ENCODE measurements at regions not wholly inside any gene's neighbourhood (a gene's known extent, or its start where the extent isn't known, plus 50 kb on each side); places are given as distances from the start of the nearest gene placed in this dataset.

- H3K27me3 Mint-ChIP-seq: no peaks in the 10 kb centered on the region
- H3K9me3 Mint-ChIP-seq: no peaks in the 10 kb centered on the region
- peak overlapping the region; percentile 82 for H3K27ac Mint-ChIP-seq
- no peaks in the 10 kb centered on the region for H3K36me3 Mint-ChIP-seq (ENCODE audit: low read depth)
- H3K4me1 Mint-ChIP-seq (ENCODE audit: low read depth): peaks cover 71% of the 10 kb centered on the region
- intact Hi-C loops (cut with micrococcal nuclease): loop anchor here (5.0 kb wide), 4 partner anchors 37 to 427 kb away; no protein-coding TSS in a partner anchor
- no peak overlapping the region for H3K4me3 Mint-ChIP-seq
Measured at GRCh38 chr6:105794870-105795269, 291.3 kb upstream of the PRDM1 start.

GRCh38 chr6:105794239-105794638 is 291.9 kb upstream of the PRDM1 start:
- Mint-ChIP-seq H3K27ac (peak overlapping the region; percentile 82), H3K36me3 (ENCODE audit: low read depth) (no peaks in the 10 kb centered on the region), H3K9me3 (no peaks in the 10 kb centered on the region), H3K4me3 (no peak overlapping the region), H3K27me3 (no peaks in the 10 kb centered on the region), H3K4me1 (ENCODE audit: low read depth) (peaks cover 65% of the 10 kb centered on the region)
- intact Hi-C loops (cut with micrococcal nuclease): loop anchor here (5.0 kb wide), 4 partner anchors 38 to 428 kb away; no protein-coding TSS in a partner anchor

DNA sequence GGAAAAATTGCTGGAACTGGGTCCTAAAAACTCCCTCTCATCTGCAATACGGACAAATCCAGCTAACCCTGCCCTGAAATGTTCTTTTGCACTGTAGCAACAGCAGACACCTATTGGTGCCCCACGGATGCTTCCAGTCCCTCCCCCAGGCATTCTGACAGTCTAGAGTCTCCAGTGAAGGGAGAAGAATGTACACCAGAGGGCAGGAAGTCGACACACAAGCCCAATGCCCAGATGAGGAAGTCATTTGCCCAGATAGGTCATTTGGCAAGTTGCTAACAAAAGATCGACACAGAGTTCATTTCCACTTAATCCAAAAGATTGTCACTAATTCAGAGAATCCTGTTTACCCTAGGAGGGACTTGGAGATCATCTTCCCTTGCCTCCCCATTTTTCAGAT is 293.0 kb upstream of the PRDM1 start:
- Mint-ChIP-seq H3K4me1 (ENCODE audit: low read depth) (peaks cover 57% of the 10 kb centered on the region), H3K27me3 (no peaks in the 10 kb centered on the region), H3K9me3 (no peaks in the 10 kb centered on the region), H3K4me3 (no peak overlapping the region), H3K27ac (peak overlapping the region; percentile 51), H3K36me3 (ENCODE audit: low read depth) (no peaks in the 10 kb centered on the region)
- intact Hi-C loops (cut with micrococcal nuclease): loop anchor here (2.0 to 5.0 kb wide), 6 partner anchors 39 to 429 kb away; partner anchors contain the start of gene PRDM1

DNA sequence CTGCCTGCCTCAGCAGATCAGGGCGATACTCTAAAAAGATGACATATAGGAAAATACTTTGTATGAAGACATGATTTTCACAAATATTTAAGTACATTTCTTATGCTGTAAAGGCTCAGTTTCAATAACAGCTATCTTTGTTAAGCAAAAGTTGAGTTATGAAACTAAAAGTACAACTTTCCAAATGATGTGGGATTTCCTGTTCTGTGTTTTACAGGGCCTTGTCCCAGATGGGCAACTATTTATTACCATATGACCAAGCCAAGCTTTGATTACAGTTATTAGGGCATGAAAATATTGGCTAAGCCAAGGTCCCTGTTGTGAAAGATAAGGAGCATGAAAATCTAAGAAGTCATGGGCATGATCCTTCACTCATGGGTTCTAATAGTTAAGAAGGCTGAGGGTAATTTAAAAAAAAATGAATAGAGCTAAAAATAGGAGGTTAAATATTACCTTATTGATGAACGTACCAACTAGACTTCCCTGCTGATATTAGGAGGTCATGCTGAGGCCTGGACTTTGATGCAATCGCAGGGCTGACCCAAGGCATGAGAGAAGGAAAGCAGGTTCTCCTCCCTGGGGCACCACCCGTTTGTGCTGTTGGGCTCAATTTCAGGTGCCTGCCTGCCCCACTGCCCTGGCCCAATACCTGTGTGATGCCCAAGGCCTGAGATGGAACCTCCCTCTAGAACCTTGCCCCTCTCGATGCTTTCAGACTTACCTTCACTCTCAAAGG is 294.4 kb upstream of the PRDM1 start:
- intact Hi-C loops (cut with micrococcal nuclease): loop anchor here (2.0 to 5.0 kb wide), 6 partner anchors 41 to 431 kb away; partner anchors contain the start of gene PRDM1
- peaks cover 62% of the 10 kb centered on the region for H3K4me1 Mint-ChIP-seq (ENCODE audit: low read depth)
- H3K36me3 Mint-ChIP-seq (ENCODE audit: low read depth): no peaks in the 10 kb centered on the region
- H3K27ac Mint-ChIP-seq: no peak overlapping the region
- H3K4me3 Mint-ChIP-seq: no peak overlapping the region
- H3K9me3 Mint-ChIP-seq: no peaks in the 10 kb centered on the region
- no peaks in the 10 kb centered on the region for H3K27me3 Mint-ChIP-seq

DNA sequence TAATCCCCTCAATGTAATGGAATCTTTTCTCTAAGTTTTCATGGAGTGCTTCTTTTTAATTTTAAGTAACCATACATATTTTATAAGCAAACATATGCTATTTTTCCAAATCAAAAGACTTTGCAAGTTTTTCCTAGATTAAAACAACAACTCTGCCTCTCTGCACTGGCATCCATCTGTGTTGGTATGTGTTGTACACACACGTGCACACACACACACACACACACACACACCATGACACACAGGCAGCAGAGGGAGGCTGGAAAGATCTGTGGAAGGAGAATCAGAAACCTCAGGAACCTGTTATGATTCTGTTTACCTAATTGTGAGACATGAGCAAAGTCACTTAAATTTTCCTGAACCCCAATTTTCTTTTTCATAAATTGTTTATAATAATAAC is 295.0 kb upstream of the PRDM1 start:
- H3K27me3 Mint-ChIP-seq: no peaks in the 10 kb centered on the region
- no peaks in the 10 kb centered on the region for H3K36me3 Mint-ChIP-seq (ENCODE audit: low read depth)
- intact Hi-C loops (cut with micrococcal nuclease): loop anchor here (5.0 kb wide), 4 partner anchors 41 to 431 kb away; no protein-coding TSS in a partner anchor
- H3K9me3 Mint-ChIP-seq: no peaks in the 10 kb centered on the region
- H3K27ac Mint-ChIP-seq: no peak overlapping the region
- peaks cover 63% of the 10 kb centered on the region for H3K4me1 Mint-ChIP-seq (ENCODE audit: low read depth)
- H3K4me3 Mint-ChIP-seq: no peak overlapping the region

- Mint-ChIP-seq H3K9me3 (no peaks in the 10 kb centered on the region), H3K27ac (no peak overlapping the region), H3K27me3 (no peaks in the 10 kb centered on the region), H3K36me3 (ENCODE audit: low read depth) (no peaks in the 10 kb centered on the region), H3K4me1 (ENCODE audit: low read depth) (peaks cover 62% of the 10 kb centered on the region), H3K4me3 (no peak overlapping the region)
- intact Hi-C loops (cut with micrococcal nuclease): loop anchor here (5.0 kb wide), 4 partner anchors 42 to 432 kb away; no protein-coding TSS in a partner anchor
Measured at GRCh38 chr6:105790635-105791034, 295.5 kb upstream of the PRDM1 start.

DNA sequence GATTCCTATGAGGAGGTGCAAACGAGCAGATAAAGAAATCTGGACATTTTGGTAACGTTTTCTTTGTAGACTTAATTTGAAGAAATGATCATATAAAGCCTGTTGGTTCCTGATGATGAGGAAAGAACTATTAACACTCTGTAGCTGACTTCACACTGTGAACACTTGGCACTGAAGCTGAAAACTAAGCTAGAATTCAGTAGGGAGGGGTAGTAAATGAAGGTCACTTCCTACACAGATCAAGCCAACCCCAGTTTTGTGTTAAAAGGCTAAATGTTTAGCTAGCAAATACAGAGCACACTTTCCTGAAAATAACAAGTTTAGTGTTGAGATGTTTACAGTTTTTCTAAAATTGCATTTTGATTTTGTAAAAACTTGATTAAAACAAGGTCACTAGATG is 296.2 kb upstream of the PRDM1 start:
- Mint-ChIP-seq H3K4me1 (ENCODE audit: low read depth) (peaks cover 62% of the 10 kb centered on the region), H3K27ac (no peak overlapping the region), H3K4me3 (no peak overlapping the region), H3K9me3 (no peaks in the 10 kb centered on the region), H3K27me3 (no peaks in the 10 kb centered on the region), H3K36me3 (ENCODE audit: low read depth) (no peaks in the 10 kb centered on the region)
- intact Hi-C loops (cut with micrococcal nuclease): loop anchor here (5.0 kb wide), 4 partner anchors 42 to 432 kb away; no protein-coding TSS in a partner anchor

GRCh38 chr6:105787747-105788146 is 298.4 kb upstream of the PRDM1 start:
- no peak overlapping the region for H3K27ac Mint-ChIP-seq
- H3K4me3 Mint-ChIP-seq: no peak overlapping the region

DNA sequence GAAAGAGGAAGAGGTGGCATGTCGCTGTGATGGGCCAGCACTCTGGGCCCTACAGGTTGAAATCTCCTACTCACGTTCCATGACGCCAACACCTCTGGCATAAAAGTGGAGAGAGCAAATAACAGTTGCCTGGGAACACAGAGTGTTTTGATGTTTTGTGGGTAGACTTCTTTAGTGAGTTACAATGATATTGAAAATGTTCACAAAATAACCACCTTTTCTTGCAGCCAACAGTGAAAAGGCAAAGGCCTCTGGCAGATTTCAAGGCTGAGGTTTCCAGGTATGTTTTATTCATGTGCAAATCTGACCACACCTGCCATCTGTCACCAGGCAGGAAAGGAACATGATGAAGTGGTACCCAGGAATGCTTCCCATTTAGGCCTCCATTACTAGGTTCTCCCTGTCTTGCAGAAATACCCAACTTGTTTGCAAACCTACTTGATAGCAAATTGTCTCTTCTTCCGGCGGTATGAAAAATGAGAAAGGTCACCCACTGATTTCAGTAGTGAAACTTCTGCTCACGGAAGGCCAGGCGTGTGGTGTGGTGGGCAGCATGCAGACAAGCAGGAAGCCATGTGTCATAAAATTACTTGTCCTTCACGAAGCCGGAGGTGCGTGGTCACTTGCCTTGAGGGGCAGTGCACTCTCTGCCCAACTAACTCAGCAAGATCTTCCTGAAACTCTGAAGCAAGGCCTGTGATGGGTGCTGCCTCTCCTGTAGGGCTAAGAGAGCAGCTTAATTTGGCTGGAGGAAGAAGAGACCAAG is 299.1 kb upstream of the PRDM1 start:
- H3K4me1 Mint-ChIP-seq (ENCODE audit: low read depth): peaks cover 59% of the 10 kb centered on the region
- H3K27ac Mint-ChIP-seq: no peak overlapping the region
- intact Hi-C loops (cut with micrococcal nuclease): no loop called here
- no peaks in the 10 kb centered on the region for H3K36me3 Mint-ChIP-seq (ENCODE audit: low read depth)
- no peaks in the 10 kb centered on the region for H3K27me3 Mint-ChIP-seq
- no peak overlapping the region for H3K4me3 Mint-ChIP-seq
- no peaks in the 10 kb centered on the region for H3K9me3 Mint-ChIP-seq

More at GRCh38 chr6:105787747-105788146, 298.4 kb upstream of the PRDM1 start:
- Mint-ChIP-seq H3K9me3 (no peaks in the 10 kb centered on the region), H3K4me1 (ENCODE audit: low read depth) (peaks cover 63% of the 10 kb centered on the region), H3K36me3 (ENCODE audit: low read depth) (no peaks in the 10 kb centered on the region), H3K27me3 (no peaks in the 10 kb centered on the region)
- intact Hi-C loops (cut with micrococcal nuclease): no loop called here

GRCh38 chr6:105786449-105786848 is 299.7 kb upstream of the PRDM1 start:
- H3K9me3 Mint-ChIP-seq: no peaks in the 10 kb centered on the region
- peaks cover 53% of the 10 kb centered on the region for H3K4me1 Mint-ChIP-seq (ENCODE audit: low read depth)
- H3K36me3 Mint-ChIP-seq (ENCODE audit: low read depth): no peaks in the 10 kb centered on the region
- no peaks in the 10 kb centered on the region for H3K27me3 Mint-ChIP-seq
- H3K4me3 Mint-ChIP-seq: no peak overlapping the region
- H3K27ac Mint-ChIP-seq: no peak overlapping the region
- intact Hi-C loops (cut with micrococcal nuclease): no loop called here

- peaks cover 48% of the 10 kb centered on the region for H3K4me1 Mint-ChIP-seq (ENCODE audit: low read depth)
- no peaks in the 10 kb centered on the region for H3K36me3 Mint-ChIP-seq (ENCODE audit: low read depth)
- no peaks in the 10 kb centered on the region for H3K9me3 Mint-ChIP-seq
- H3K27ac Mint-ChIP-seq: peak overlapping the region; percentile 71
- H3K27me3 Mint-ChIP-seq: no peaks in the 10 kb centered on the region
- H3K4me3 Mint-ChIP-seq: peak overlapping the region; percentile 2
- intact Hi-C loops (cut with micrococcal nuclease): no loop called here
Measured at GRCh38 chr6:105785066-105785811, 300.9 kb upstream of the PRDM1 start.

- Mint-ChIP-seq H3K4me1 (ENCODE audit: low read depth) (peaks cover 48% of the 10 kb centered on the region), H3K36me3 (ENCODE audit: low read depth) (no peaks in the 10 kb centered on the region), H3K9me3 (no peaks in the 10 kb centered on the region), H3K27me3 (no peaks in the 10 kb centered on the region), H3K27ac (peak overlapping the region; percentile 71), H3K4me3 (no peak overlapping the region)
- intact Hi-C loops (cut with micrococcal nuclease): loop anchor here (5.0 kb wide), 1 partner anchor 297 kb away; no protein-coding TSS in a partner anchor
Measured at GRCh38 chr6:105784179-105784578, 302.0 kb upstream of the PRDM1 start.

GRCh38 chr6:105783333-105783935 is 302.7 kb upstream of the PRDM1 start:
- Mint-ChIP-seq H3K27ac (peak overlapping the region; percentile 71), H3K9me3 (no peaks in the 10 kb centered on the region), H3K36me3 (ENCODE audit: low read depth) (no peaks in the 10 kb centered on the region), H3K4me1 (ENCODE audit: low read depth) (peaks cover 48% of the 10 kb centered on the region), H3K4me3 (no peak overlapping the region), H3K27me3 (no peaks in the 10 kb centered on the region)
- intact Hi-C loops (cut with micrococcal nuclease): loop anchor here (5.0 kb wide), 1 partner anchor 296 kb away; no protein-coding TSS in a partner anchor

Data from dendritic cell treated with granulocyte-macrophage colony-stimulating factor and Interleukin-4, amounts not matched to agents 40 ng/mL and 50 ng/mL, for 4 days (primary cell).